Left ventricle myocardium inferior (tissue), 1 donor: ENCODE measurements at regions not wholly inside any gene's neighbourhood (a gene's known extent, or its start where the extent isn't known, plus 50 kb on each side); places are given as distances from the start of the nearest gene placed in this dataset.

Source experiments
- DNase-seq: peaks from one replicate; pipeline ENCODE4 v3.0.0-alpha.2; 2020
- H3K27ac ChIP-seq: fragments of 200-600 bp; replicated peaks from 2 replicates; pipeline ENCODE4 v1.8.0; 2021
- H3K27me3 ChIP-seq: fragments of 200-600 bp; 2 replicates; pipeline ENCODE4 v1.8.0; 2021; ENCODE audit warnings: low read depth
- H3K36me3 ChIP-seq: fragments of 200-600 bp; 2 replicates; pipeline ENCODE4 v1.8.0; 2021
- H3K4me1 ChIP-seq: fragments of 200-600 bp; 2 replicates; pipeline ENCODE4 v1.8.0; 2021
- H3K4me3 ChIP-seq: fragments of 200-600 bp; 2 replicates; pipeline ENCODE4 v1.8.0; 2021; ENCODE audit warnings: mild to moderate bottlenecking, moderate library complexity
- H3K9me3 ChIP-seq: fragments of 200-600 bp; replicated peaks from 2 replicates; pipeline ENCODE4 v1.8.0; 2021
- intact Hi-C: fragments of 100-400 bp; cut with micrococcal nuclease; formaldehyde crosslinking; loops from one replicate; pipeline ENCODE4 v1.11.0; 2022
- TF ChIP-seq, protein P1 (sequence below): fragments of 200-600 bp; IDR thresholded peaks from 2 replicates; pipeline ENCODE4 v1.8.0; 2021; ENCODE audit warnings: antibody characterized with exemption, mild to moderate bottlenecking, borderline replicate concordance
- donor health status: DM: no; HTN: yes; CAD: no; lungs with severe emphysema.

- Histone ChIP-seq H3K27me3 (peaks cover 14% of the 10 kb centered on the region), H3K9me3 (no peaks in the 10 kb centered on the region), H3K4me3 (no peak overlapping the region), H3K27ac (no peak overlapping the region), H3K36me3 (no peaks in the 10 kb centered on the region), H3K4me1 (peaks cover 21% of the 10 kb centered on the region)
- no peak for DNase-seq
- TF ChIP-seq, protein P1, sequence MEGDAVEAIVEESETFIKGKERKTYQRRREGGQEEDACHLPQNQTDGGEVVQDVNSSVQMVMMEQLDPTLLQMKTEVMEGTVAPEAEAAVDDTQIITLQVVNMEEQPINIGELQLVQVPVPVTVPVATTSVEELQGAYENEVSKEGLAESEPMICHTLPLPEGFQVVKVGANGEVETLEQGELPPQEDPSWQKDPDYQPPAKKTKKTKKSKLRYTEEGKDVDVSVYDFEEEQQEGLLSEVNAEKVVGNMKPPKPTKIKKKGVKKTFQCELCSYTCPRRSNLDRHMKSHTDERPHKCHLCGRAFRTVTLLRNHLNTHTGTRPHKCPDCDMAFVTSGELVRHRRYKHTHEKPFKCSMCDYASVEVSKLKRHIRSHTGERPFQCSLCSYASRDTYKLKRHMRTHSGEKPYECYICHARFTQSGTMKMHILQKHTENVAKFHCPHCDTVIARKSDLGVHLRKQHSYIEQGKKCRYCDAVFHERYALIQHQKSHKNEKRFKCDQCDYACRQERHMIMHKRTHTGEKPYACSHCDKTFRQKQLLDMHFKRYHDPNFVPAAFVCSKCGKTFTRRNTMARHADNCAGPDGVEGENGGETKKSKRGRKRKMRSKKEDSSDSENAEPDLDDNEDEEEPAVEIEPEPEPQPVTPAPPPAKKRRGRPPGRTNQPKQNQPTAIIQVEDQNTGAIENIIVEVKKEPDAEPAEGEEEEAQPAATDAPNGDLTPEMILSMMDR, result no peak
- intact Hi-C loops, result no loop called here
These were observed 269.9 kb upstream of the GADL1 start for GRCh38 chr3:31164381-31164780.

DNA sequence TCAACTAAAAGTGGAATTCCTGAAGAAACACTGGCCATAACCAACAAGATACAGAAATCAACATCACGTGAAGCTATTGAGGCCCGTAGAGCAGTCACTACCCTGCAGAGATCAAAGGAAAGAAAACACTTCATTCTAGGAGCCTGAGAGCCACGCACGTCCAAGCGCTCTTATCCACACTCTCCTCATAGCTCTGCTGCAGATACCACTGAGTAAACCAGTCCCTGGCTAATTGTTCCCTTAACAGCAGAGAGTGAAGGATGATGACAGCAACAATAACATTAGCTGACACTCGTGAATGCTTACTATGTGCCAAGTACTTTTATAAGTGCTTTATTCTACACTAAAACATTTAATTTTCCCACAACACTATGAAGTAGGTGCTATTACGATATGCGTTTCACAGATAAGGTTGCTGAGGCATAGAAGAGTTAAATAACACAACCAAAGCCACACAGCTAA is 271.0 kb upstream of the GADL1 start:
- Histone ChIP-seq H3K4me1 (peaks cover 21% of the 10 kb centered on the region), H3K4me3 (no peak overlapping the region), H3K27me3 (peaks cover 14% of the 10 kb centered on the region), H3K9me3 (no peaks in the 10 kb centered on the region), H3K36me3 (no peaks in the 10 kb centered on the region), H3K27ac (no peak overlapping the region)
- intact Hi-C loops, result no loop called here
- DNase-seq, result no peak
- TF ChIP-seq, protein P1, result no peak

GRCh38 chr3:31166249-31166885 is 271.9 kb upstream of the GADL1 start:
- Histone ChIP-seq H3K4me3 (no peak overlapping the region), H3K4me1 (peaks cover 21% of the 10 kb centered on the region), H3K27me3 (peaks cover 13% of the 10 kb centered on the region), H3K27ac (no peak overlapping the region), H3K36me3 (no peaks in the 10 kb centered on the region), H3K9me3 (no peaks in the 10 kb centered on the region)
- DNase-seq, result no peak
- TF ChIP-seq, protein P1, result no peak
- intact Hi-C loops, result no loop called here

GRCh38 chr3:31167666-31168065 is 273.2 kb upstream of the GADL1 start:
- Histone ChIP-seq H3K27me3 (peaks cover 6% of the 10 kb centered on the region), H3K36me3 (no peaks in the 10 kb centered on the region), H3K4me3 (no peak overlapping the region), H3K4me1 (peaks cover 21% of the 10 kb centered on the region), H3K9me3 (no peaks in the 10 kb centered on the region), H3K27ac (no peak overlapping the region)
- intact Hi-C loops, result no loop called here
- TF ChIP-seq, protein P1, result no peak
- DNase-seq, result no peak

DNA sequence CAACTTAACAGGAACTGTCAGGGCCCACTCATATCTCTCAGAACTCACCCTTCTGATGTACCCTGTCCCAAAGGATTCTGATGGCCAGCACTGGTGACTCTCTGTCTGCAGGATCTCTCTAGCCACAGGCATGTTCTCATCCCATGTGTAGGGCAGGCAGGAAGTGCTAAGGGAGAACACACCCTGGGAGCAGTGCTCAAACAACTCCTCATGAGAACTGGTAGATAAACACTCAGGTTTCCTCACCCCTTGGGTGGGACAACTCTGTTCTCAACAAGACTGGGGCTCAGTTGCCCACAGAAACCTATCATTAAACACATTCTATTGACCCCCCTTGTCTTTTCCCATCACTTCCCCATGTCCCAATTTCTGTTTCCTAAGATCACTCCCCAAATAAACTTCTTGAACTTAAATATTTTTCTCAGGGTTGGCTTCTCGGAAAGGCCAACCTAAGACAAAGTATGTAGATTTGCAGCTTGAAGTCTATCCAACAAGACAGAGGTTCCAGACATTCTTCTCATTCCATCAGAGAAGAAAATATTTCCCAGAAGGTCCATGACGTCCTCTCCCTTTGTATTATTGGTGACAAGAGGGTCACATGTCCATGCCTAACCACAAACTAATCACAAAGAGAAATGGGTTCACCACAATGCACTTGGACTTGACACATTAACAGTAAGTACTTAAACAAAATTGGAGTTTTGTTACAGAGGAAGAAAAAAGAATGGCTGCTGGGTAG is 276.6 kb upstream of the GADL1 start:
- H3K27me3 ChIP-seq, result no peaks in the 10 kb centered on the region
- H3K27ac ChIP-seq, result no peak overlapping the region
- no peaks in the 10 kb centered on the region for H3K36me3 ChIP-seq
- H3K4me1 ChIP-seq, result peaks cover 8% of the 10 kb centered on the region
- intact Hi-C loops, result no loop called here
- no peak overlapping the region for H3K4me3 ChIP-seq
- no peaks in the 10 kb centered on the region for H3K9me3 ChIP-seq
- TF ChIP-seq, protein P1, result no peak
- no peak for DNase-seq
